NK-92 treated with Interleukin-12 subunit alpha and Interleukin-12 subunit beta, amount 100 ng/mL, for 24 hours (cell line): ENCODE measurements at regions not wholly inside any gene's neighbourhood (a gene's known extent, or its start where the extent isn't known, plus 50 kb on each side); places are given as distances from the start of the nearest gene placed in this dataset.
"Not testable (repeated sequence)": the region's sequence is repeated elsewhere in the genome, so short reads cannot be mapped to it uniquely, and the experiment has no call there.

Source experiments
- DNase-seq: peaks from one replicate; lab custom pipeline; 2025; lab: John Stamatoyannopoulos, UW

GRCh38 chr6:130494729-130495128 lies 128.9 kb downstream of the TMEM200A start:
- DNase-seq: no peak

GRCh38 chr6:130500693-130501092 lies 134.9 kb downstream of the TMEM200A start:
- no peak for DNase-seq

GRCh38 chr6:130503146-130503545 lies 137.3 kb downstream of the TMEM200A start:
- DNase-seq: no peak

- DNase-seq: no peak
Observed at GRCh38 chr6:130505808-130506598, 140.2 kb downstream of the TMEM200A start.

GRCh38 chr6:130507005-130507665 lies 141.3 kb downstream of the TMEM200A start:
- DNase-seq: not testable (repeated sequence)

GRCh38 chr6:130507666-130508028 lies 141.8 kb downstream of the TMEM200A start:
- no peak for DNase-seq

- no peak for DNase-seq
Observed at GRCh38 chr6:130513770-130514169, 148.0 kb downstream of the TMEM200A start.

- no peak for DNase-seq
Observed at GRCh38 chr6:130514712-130515111, 148.9 kb downstream of the TMEM200A start.

- DNase-seq: no peak
Observed at GRCh38 chr6:130515306-130515705, 149.5 kb downstream of the TMEM200A start.

GRCh38 chr6:130516604-130517003 lies 150.8 kb downstream of the TMEM200A start:
- no peak for DNase-seq

- no peak for DNase-seq
Observed at GRCh38 chr6:130517444-130517931, 151.7 kb downstream of the TMEM200A start.

- DNase-seq: no peak
Observed at GRCh38 chr6:130518588-130518987, 152.8 kb downstream of the TMEM200A start.

- no peak for DNase-seq
Observed at GRCh38 chr6:130520221-130520620, 154.4 kb downstream of the TMEM200A start.

- DNase-seq: no peak
Observed at GRCh38 chr6:130520801-130521200, 155.0 kb downstream of the TMEM200A start.

GRCh38 chr6:130524552-130524951 lies 158.7 kb downstream of the TMEM200A start:
- DNase-seq: no peak

GRCh38 chr6:130525408-130525807 lies 159.6 kb downstream of the TMEM200A start:
- no peak for DNase-seq

GRCh38 chr6:130526466-130526865 lies 160.6 kb downstream of the TMEM200A start:
- no peak for DNase-seq

GRCh38 chr6:130527173-130527572 lies 161.4 kb downstream of the TMEM200A start:
- no peak for DNase-seq

GRCh38 chr6:130529569-130530149 lies 163.8 kb downstream of the TMEM200A start:
- no peak for DNase-seq

GRCh38 chr6:130534627-130535026 lies 168.8 kb downstream of the TMEM200A start:
- no peak for DNase-seq

GRCh38 chr6:130535242-130535641 lies 169.4 kb downstream of the TMEM200A start:
- DNase-seq: no peak

GRCh38 chr6:130537447-130537846 lies 171.6 kb downstream of the TMEM200A start:
- DNase-seq: no peak

GRCh38 chr6:130547723-130548122 lies 181.9 kb downstream of the TMEM200A start:
- no peak for DNase-seq
